Trophoblast cell (in vitro differentiated cells and primary cell): ENCODE measurements at regions not wholly inside any gene's neighbourhood (a gene's known extent, or its start where the extent isn't known, plus 50 kb on each side); places are given as distances from the start of the nearest gene placed in this dataset.

Experiments
- DNase-seq, 2 donors: peaks; one replicate each; pipeline ENCODE4 v3.0.0-alpha.2; 2016
- H2AFZ ChIP-seq: 2 replicates; pipeline ENCODE4 v1.6.1; 2013; ENCODE audit warnings: low read length, moderate library complexity, mild to moderate bottlenecking; ENCODE audit not compliant: insufficient read depth, poor library complexity
- H2AK5ac ChIP-seq: 2 replicates; pipeline ENCODE4 v1.6.1; 2013; ENCODE audit warnings: mild to moderate bottlenecking, low read length
- H2BK120ac ChIP-seq: 2 replicates; pipeline ENCODE4 v1.6.1; 2013; ENCODE audit warnings: low read length, mild to moderate bottlenecking, moderate library complexity; ENCODE audit not compliant: insufficient read depth, poor library complexity
- H2BK12ac ChIP-seq: 2 replicates; pipeline ENCODE4 v1.6.1; 2013; ENCODE audit warnings: mild to moderate bottlenecking, low read length, moderate library complexity
- H2BK5ac ChIP-seq: 2 replicates; pipeline ENCODE4 v1.6.1; 2013; ENCODE audit warnings: low read length, low read depth, moderate library complexity, mild to moderate bottlenecking; ENCODE audit not compliant: poor library complexity
- H3K14ac ChIP-seq: 2 replicates; pipeline ENCODE4 v1.6.1; 2013; ENCODE audit warnings: mild to moderate bottlenecking, low read length
- H3K18ac ChIP-seq: 2 replicates; pipeline ENCODE4 v1.6.1; 2013; ENCODE audit warnings: mild to moderate bottlenecking, low read length
- H3K23ac ChIP-seq: 2 replicates; pipeline ENCODE4 v1.6.1; 2013; ENCODE audit warnings: low read length
- H3K27ac ChIP-seq: 2 replicates; pipeline ENCODE4 v1.5.1; 2013; ENCODE audit warnings: low read depth, mild to moderate bottlenecking, inconsistent platforms, low read length, moderate library complexity
- H3K27me3 ChIP-seq: 2 replicates; pipeline ENCODE4 v1.6.1; 2013; ENCODE audit warnings: inconsistent platforms, mild to moderate bottlenecking, low read length, moderate library complexity; ENCODE audit not compliant: insufficient read depth
- H3K36me3 ChIP-seq, 2 experiments: 1 replicate in 1 of 2; 2 replicates in 1 of 2; pipeline ENCODE4 v1.6.1; 2013; ENCODE audit warnings: low read length in 2 of 2, mild to moderate bottlenecking in 2 of 2, moderate library complexity in 1 of 2; ENCODE audit not compliant: insufficient read depth in 2 of 2, control insufficient read depth in 1 of 2
- H3K4ac ChIP-seq: 2 replicates; pipeline ENCODE4 v1.6.1; 2013; ENCODE audit warnings: low read depth, mild to moderate bottlenecking, low read length, moderate library complexity
- H3K4me1 ChIP-seq, 2 experiments: 1 replicate in 1 of 2; 2 replicates in 1 of 2; pipeline ENCODE4 v1.6.1; 2013; ENCODE audit warnings: low read length in 2 of 2, mild to moderate bottlenecking in 2 of 2, moderate library complexity in 1 of 2; ENCODE audit not compliant: insufficient read depth in 2 of 2, control insufficient read depth in 1 of 2
- H3K4me2 ChIP-seq: 2 replicates; pipeline ENCODE4 v1.6.1; 2013; ENCODE audit warnings: inconsistent platforms, mild to moderate bottlenecking, low read length, moderate library complexity
- H3K4me3 ChIP-seq: 2 replicates; pipeline ENCODE4 v1.5.1; 2013; ENCODE audit warnings: mild to moderate bottlenecking, low read depth, low read length, inconsistent platforms
- H3K79me1 ChIP-seq: one replicate; pipeline ENCODE4 v1.6.1; 2013; ENCODE audit warnings: low read length
- H3K79me2 ChIP-seq: 2 replicates; pipeline ENCODE4 v1.6.1; 2013; ENCODE audit warnings: low read length, mild to moderate bottlenecking; ENCODE audit not compliant: control insufficient read depth, insufficient read depth, poor library complexity
- H3K9ac ChIP-seq: 2 replicates; pipeline ENCODE4 v1.6.1; 2013; ENCODE audit warnings: mild to moderate bottlenecking, low read length
- H3K9me3 ChIP-seq: 2 replicates; pipeline ENCODE4 v1.6.1; 2013; ENCODE audit warnings: low read depth, mild to moderate bottlenecking, control low read depth, inconsistent platforms, low read length; ENCODE audit not compliant: insufficient read depth
- H4K12ac ChIP-seq: 2 replicates; pipeline ENCODE4 v1.6.1; 2013; ENCODE audit warnings: low read depth, mild to moderate bottlenecking, low read length, moderate library complexity
- H4K8ac ChIP-seq: 2 replicates; pipeline ENCODE4 v1.6.1; 2013; ENCODE audit warnings: low read depth, mild to moderate bottlenecking, low read length, moderate library complexity
- H4K91ac ChIP-seq: one replicate; pipeline ENCODE4 v1.6.1; 2013; ENCODE audit warnings: low read depth, mild to moderate bottlenecking, low read length, moderate library complexity
- WGBS: extraction: QIAGEN DNeasy Blood & Tissue Kit; methylation state at CpG from one replicate; pipeline ENCODE4 v1.1.7; 2013; ENCODE audit warnings: missing lambda C conversion rate; ENCODE audit not compliant: insufficient read length, insufficient coverage; ENCODE audit errors: extremely low coverage; 5-methylcytosine and 5-hydroxymethylcytosine counted together

- H3K4me1 ChIP-seq = no peaks in the 10 kb centered on the region
- H2BK5ac ChIP-seq = no peak overlapping the region
- no peak overlapping the region for H3K18ac ChIP-seq
- H2AK5ac ChIP-seq = no peak overlapping the region
- no peak overlapping the region for H3K23ac ChIP-seq
- H2BK120ac ChIP-seq = no peak overlapping the region
- H3K79me2 ChIP-seq = no peaks in the 10 kb centered on the region
- no peak overlapping the region for H2BK12ac ChIP-seq
- H3K27ac ChIP-seq = no peak overlapping the region
- peak in 1 of 2 donors; percentile 26 for DNase-seq
- no peak overlapping the region for H4K8ac ChIP-seq
- no peaks in the 10 kb centered on the region for H3K9me3 ChIP-seq
- no peaks in the 10 kb centered on the region for H3K79me1 ChIP-seq
- no peak overlapping the region for H3K9ac ChIP-seq
- H3K4ac ChIP-seq = no peak overlapping the region
- no peak overlapping the region for H3K4me3 ChIP-seq
- no peak overlapping the region for H4K12ac ChIP-seq
- H2AFZ ChIP-seq = no peak overlapping the region
- no CpG with 5 or more reads among the region's 4 CpGs for WGBS
- no peak overlapping the region for H3K14ac ChIP-seq
- H3K27me3 ChIP-seq = no peaks in the 10 kb centered on the region
- H4K91ac ChIP-seq = no peak overlapping the region
- no peak overlapping the region for H3K4me2 ChIP-seq
- H3K36me3 ChIP-seq = no peaks in the 10 kb centered on the region
These were observed 355.2 kb downstream of the DCAF12L2 start for GRCh38 chrX:125810856-125811255.

GRCh38 chrX:125826080-125826479, 340.0 kb downstream of the DCAF12L2 start:
- Histone ChIP-seq H3K9me3 (no peaks in the 10 kb centered on the region), H2AK5ac (no peak overlapping the region), H3K27me3 (no peaks in the 10 kb centered on the region), H3K4me1 (no peaks in the 10 kb centered on the region), H3K79me2 (no peaks in the 10 kb centered on the region), H2BK120ac (no peak overlapping the region), H3K9ac (no peak overlapping the region), H3K23ac (no peak overlapping the region), H2AFZ (no peak overlapping the region), H3K4ac (no peak overlapping the region), H3K27ac (no peak overlapping the region), H4K12ac (no peak overlapping the region), H4K8ac (no peak overlapping the region), H3K4me3 (no peak overlapping the region), H3K79me1 (no peaks in the 10 kb centered on the region), H3K14ac (no peak overlapping the region), H2BK5ac (no peak overlapping the region), H3K4me2 (no peak overlapping the region), H3K18ac (no peak overlapping the region), H4K91ac (no peak overlapping the region), H2BK12ac (no peak overlapping the region), H3K36me3 (no peaks in the 10 kb centered on the region)
- no CpG with 5 or more reads among the region's 2 CpGs for WGBS
- DNase-seq = no peak

- WGBS = no CpG with 5 or more reads among the region's 6 CpGs
- no peak overlapping the region for H4K12ac ChIP-seq
- H3K79me2 ChIP-seq = no peaks in the 10 kb centered on the region
These were observed 339.2 kb downstream of the DCAF12L2 start for GRCh38 chrX:125826774-125827451.

GRCh38 chrX:125846271-125846670, 319.8 kb downstream of the DCAF12L2 start:
- Histone ChIP-seq H3K18ac (no peak overlapping the region), H3K14ac (no peak overlapping the region), H3K23ac (no peak overlapping the region), H3K4me3 (no peak overlapping the region), H2AFZ (no peak overlapping the region), H3K9me3 (no peaks in the 10 kb centered on the region), H2BK120ac (no peak overlapping the region), H4K12ac (no peak overlapping the region), H3K27me3 (no peaks in the 10 kb centered on the region), H4K8ac (no peak overlapping the region), H3K79me1 (no peaks in the 10 kb centered on the region), H3K4me2 (no peak overlapping the region), H3K79me2 (no peaks in the 10 kb centered on the region), H3K36me3 (no peaks in the 10 kb centered on the region), H2AK5ac (no peak overlapping the region), H2BK12ac (no peak overlapping the region), H4K91ac (no peak overlapping the region), H3K4me1 (no peaks in the 10 kb centered on the region), H2BK5ac (no peak overlapping the region), H3K9ac (no peak overlapping the region), H3K4ac (no peak overlapping the region), H3K27ac (no peak overlapping the region)
- no peak for DNase-seq
- no CpG with 5 or more reads among the region's 1 CpG for WGBS

More at GRCh38 chrX:125826774-125827451, 339.2 kb downstream of the DCAF12L2 start:
- Histone ChIP-seq H3K79me1 (no peaks in the 10 kb centered on the region), H3K23ac (no peak overlapping the region), H3K18ac (no peak overlapping the region), H3K4me2 (no peak overlapping the region), H3K4me1 (no peaks in the 10 kb centered on the region), H3K9ac (no peak overlapping the region), H4K91ac (no peak overlapping the region), H2BK12ac (no peak overlapping the region), H3K36me3 (no peaks in the 10 kb centered on the region), H4K8ac (peak overlapping the region; percentile 19), H2BK120ac (no peak overlapping the region), H3K4ac (no peak overlapping the region), H3K27ac (no peak overlapping the region), H3K14ac (no peak overlapping the region), H2AK5ac (no peak overlapping the region), H3K4me3 (no peak overlapping the region), H2AFZ (no peak overlapping the region), H3K9me3 (no peaks in the 10 kb centered on the region), H3K27me3 (no peaks in the 10 kb centered on the region), H2BK5ac (no peak overlapping the region)
- DNase-seq = no peak
